GM12878 (cell line): ENCODE measurements at regions not wholly inside any gene's neighbourhood (a gene's known extent, or its start where the extent isn't known, plus 50 kb on each side); places are given as distances from the start of the nearest gene placed in this dataset.

Experiments
- ATAC-seq: fragments of 200-7000 bp; cut with Tn5 transposase; 3 replicates; pipeline ENCODE4 v1.9.1; 2020; ENCODE audit warnings: mild to moderate bottlenecking, moderate library complexity
- BruUV-seq: library from RNA; stranded (reverse); fragments of 400-500 nt; replicated peaks from 2 replicates; lab custom pipeline; 2021; lab: Mats Ljungman, UMichigan
- CTCF ChIA-PET: fragments of 300-600 bp; sonication (Branson Sonifier 250); formaldehyde crosslinking; extraction: SDS; loops from one replicate; lab custom pipeline; 2021; ENCODE audit warnings: inconsistent platforms; lab: Yijun Ruan, JAX
- POLR2A ChIA-PET: fragments of 350-600 bp; formaldehyde crosslinking; extraction: SDS; loops from one replicate; lab custom pipeline; 2021; ENCODE audit warnings: inconsistent platforms; lab: Charles Lee
- RAD21 ChIA-PET: fragments of 300-600 bp; sonication (Branson Sonifier 250); formaldehyde crosslinking; loops from one replicate; lab custom pipeline; 2023; ENCODE audit warnings: antibody characterized with exemption; ENCODE audit not compliant: unreplicated experiment; lab: Charles Lee
- SMC1A ChIA-PET: fragments of 300-600 bp; sonication (Branson Sonifier 250); formaldehyde crosslinking; loops from one replicate; lab custom pipeline; 2023; ENCODE audit not compliant: unreplicated experiment, uncharacterized antibody; lab: Charles Lee
- DNase-seq: peaks from one replicate; pipeline ENCODE4 v3.0.0-alpha.2; 2011; ENCODE audit warnings: low read depth, low spot score
- FAIRE-seq: peaks from 3 replicates; lab custom pipeline; 2011; peaks lifted over from hg19 to GRCh38; lab: Jason Lieb, UNC
- H2AFZ ChIP-seq: 2 replicates; pipeline ENCODE4 v1.6.0; 2011; ENCODE audit warnings: low read depth, low read length, control low read depth; ENCODE audit not compliant: control insufficient read depth
- H3K27ac ChIP-seq: 2 replicates; pipeline ENCODE4 v1.5.1; 2011; ENCODE audit warnings: control low read depth; ENCODE audit not compliant: control insufficient read depth, insufficient read depth
- H3K27me3 ChIP-seq, 2 experiments: replicated peaks in 1 of 2; 2 replicates each; pipeline versions ENCODE4 v1.6.0 to v1.6.1; 2011; ENCODE audit warnings: low read length in 1 of 2; ENCODE audit not compliant: control insufficient read depth in 2 of 2, insufficient read depth in 2 of 2
- H3K36me3 ChIP-seq, 2 experiments: 2 replicates each; pipeline ENCODE4 v1.5.1; 2011; ENCODE audit warnings: low read length in 1 of 2; ENCODE audit not compliant: control insufficient read depth in 2 of 2, insufficient read depth in 2 of 2
- H3K4me1 ChIP-seq: 2 replicates; pipeline ENCODE4 v1.6.1; 2011; ENCODE audit warnings: mild to moderate bottlenecking, low read length, moderate library complexity, mixed read lengths; ENCODE audit not compliant: control insufficient read depth, insufficient read depth
- H3K4me2 ChIP-seq: 2 replicates; pipeline ENCODE4 v1.6.0; 2011; ENCODE audit warnings: control low read depth; ENCODE audit not compliant: control insufficient read depth, insufficient read depth
- H3K4me3 ChIP-seq: fragments of 200-600 bp; sonication (generic); 2 replicates; pipeline ENCODE4 v1.5.1; 2016
- H3K79me2 ChIP-seq: 2 replicates; pipeline ENCODE4 v1.6.0; 2011; ENCODE audit warnings: low read length; ENCODE audit not compliant: control insufficient read depth, insufficient read depth
- H3K9ac ChIP-seq: 2 replicates; pipeline ENCODE4 v1.8.0; 2011; ENCODE audit warnings: low read length, control low read depth, mixed read lengths; ENCODE audit not compliant: control insufficient read depth, insufficient read depth
- H3K9me3 ChIP-seq: replicated peaks from 3 replicates; pipeline ENCODE4 v1.5.1; 2011; ENCODE audit warnings: mild to moderate bottlenecking, low read length; ENCODE audit not compliant: control insufficient read depth, insufficient read depth
- H4K20me1 ChIP-seq: 2 replicates; pipeline ENCODE4 v1.6.0; 2011; ENCODE audit not compliant: control insufficient read depth, insufficient read depth
- BHLHE40 ChIP-seq, 2 experiments: fragments of 450-650 bp in 1 of 2; IDR thresholded peaks; 2 replicates each; pipeline ENCODE4 v1.6.1; 2011 to 2017; ENCODE audit warnings: low read depth in 2 of 2, borderline replicate concordance in 1 of 2, improper control_type of control experiment in 1 of 2, low read length in 1 of 2, mild to moderate bottlenecking in 1 of 2
- CTCF ChIP-seq, 3 experiments: IDR thresholded peaks in 2 of 3; conservative IDR thresholded peaks in 1 of 3; 2 replicates each; pipeline ENCODE4 v1.5.1; 2011; ENCODE audit warnings: low read depth in 3 of 3, low read length in 3 of 3, mild to moderate bottlenecking in 3 of 3, control low read depth in 2 of 3, moderate library complexity in 2 of 3, inconsistent platforms in 1 of 3, mixed read lengths in 1 of 3; ENCODE audit not compliant: control insufficient read depth in 2 of 3, insufficient read depth in 1 of 3; ENCODE audit errors: extremely low read depth in 1 of 3
- E2F8 ChIP-seq: fragments of 450-650 bp; IDR thresholded peaks from 2 replicates; pipeline ENCODE4 v1.6.1; 2018; ENCODE audit warnings: mild to moderate bottlenecking, low read depth, moderate library complexity; ENCODE audit not compliant: partially characterized antibody
- ELK1 ChIP-seq: IDR thresholded peaks from 2 replicates; pipeline ENCODE4 v1.6.1; 2012; ENCODE audit warnings: low read depth, low read length, improper control_type of control experiment
- MEF2B ChIP-seq: fragments of 450-650 bp; IDR thresholded peaks from 2 replicates; pipeline ENCODE4 v1.6.1; 2018; ENCODE audit warnings: mild to moderate bottlenecking, moderate library complexity; ENCODE audit not compliant: partially characterized antibody, poor library complexity, severe bottlenecking
- REST ChIP-seq: IDR thresholded peaks from 2 replicates; pipeline ENCODE4 v1.6.1; 2012; ENCODE audit warnings: mild to moderate bottlenecking, low read depth, low read length
- SP1 ChIP-seq: IDR thresholded peaks from one replicate; pipeline ENCODE4 v1.6.1; 2011; ENCODE audit warnings: low read depth, low read length
- USF2 ChIP-seq: IDR thresholded peaks from 2 replicates; pipeline ENCODE4 v1.6.1; 2011; ENCODE audit warnings: low read depth, low read length, improper control_type of control experiment, borderline replicate concordance
- ZNF24 ChIP-seq: fragments of 450-650 bp; IDR thresholded peaks from 2 replicates; pipeline ENCODE4 v1.6.1; 2017; ENCODE audit warnings: antibody characterized with exemption, mild to moderate bottlenecking
- WGBS: methylation state at CpG from one replicate; pipeline ENCODE4 v1.1.6; 2016; ENCODE audit warnings: low lambda C conversion rate; ENCODE audit not compliant: insufficient replicate concordance, insufficient coverage; ENCODE audit errors: missing lambda C conversion rate; 5-methylcytosine and 5-hydroxymethylcytosine counted together
- in situ Hi-C: fragments of 300-500 bp; cut with MboI; formaldehyde crosslinking; loops from 9 replicates; pipeline ENCODE4 v1.14.3; 2018; ENCODE audit warnings: mixed read lengths
- intact Hi-C: fragments of 100-400 bp; cut with micrococcal nuclease; formaldehyde crosslinking; loops from one replicate; pipeline ENCODE4 v1.14.2; 2022; ENCODE audit not compliant: unreplicated experiment

GRCh38 chr14:38143170-38143569, 64.5 kb upstream of the SSTR1 start (continued):
- TF ChIP-seq USF2 = no peak
- no peak for TF ChIP-seq MEF2B

GRCh38 chr14:38143659-38144505, 63.8 kb upstream of the SSTR1 start:
- no peak for FAIRE-seq
- RAD21 ChIA-PET = no interaction called here
- TF ChIP-seq BHLHE40 (IDR thresholded peaks at IDR 0.05; ENCODE audit: borderline replicate concordance in 1 of 2, low read depth in 2 of 2, low read length in 1 of 2) = no peak
- no peak for TF ChIP-seq ELK1
- no peak for TF ChIP-seq REST
- TF ChIP-seq ZNF24 = no peak
- no peak for TF ChIP-seq SP1
- TF ChIP-seq CTCF (IDR thresholded peaks at IDR 0.05 in 2 of 3, conservative IDR thresholded peaks at IDR 0.05 in 1 of 3; ENCODE audit: control insufficient read depth in 2 of 3, extremely low read depth in 1 of 3, insufficient read depth in 1 of 3, low read depth in 3 of 3, low read length in 3 of 3) = no peak
- no peak for TF ChIP-seq E2F8

More at GRCh38 chr14:38143659-38144505, 63.8 kb upstream of the SSTR1 start:
- CTCF ChIA-PET = interaction anchor here (1.5 kb wide), 1 partner anchor 57 kb away, joined by 3 read pairs; no protein-coding TSS in a partner anchor
- Histone ChIP-seq H3K79me2 (no peaks in the 10 kb centered on the region), H2AFZ (no peak overlapping the region), H3K4me1 (no peaks in the 10 kb centered on the region), H3K4me3 (no peak overlapping the region), H3K27me3 (no peaks in the 10 kb centered on the region), H3K9me3 (no peaks in the 10 kb centered on the region), H4K20me1 (no peaks in the 10 kb centered on the region), H3K9ac (no peak overlapping the region), H3K36me3 (no peaks in the 10 kb centered on the region), H3K4me2 (no peak overlapping the region), H3K27ac (no peak overlapping the region)
- in situ Hi-C loops = no loop called here
- ATAC-seq (no peak), DNase-seq (no peak)
- 13% methylated on average over 6 of the region's 6 CpGs for WGBS
- POLR2A ChIA-PET = no interaction called here
- BruUV-seq = no TSS peak
- SMC1A ChIA-PET = no interaction called here
- intact Hi-C loops = no loop called here
